HUES48 (cell line): ENCODE measurements at regions not wholly inside any gene's neighbourhood (a gene's known extent, or its start where the extent isn't known, plus 50 kb on each side); places are given as distances from the start of the nearest gene placed in this dataset.
"Not testable (repeated sequence)": the region's sequence is repeated elsewhere in the genome, so short reads cannot be mapped to it uniquely, and the experiment has no call there.

Source experiments
- H3K27ac ChIP-seq: one replicate; pipeline ENCODE4 v1.7.0; 2013; ENCODE audit warnings: low read depth, low read length, inconsistent platforms
- H3K27me3 ChIP-seq: 2 replicates; pipeline ENCODE4 v1.6.1; 2013; ENCODE audit warnings: mild to moderate bottlenecking, low read length; ENCODE audit not compliant: control insufficient read depth, insufficient read depth
- H3K36me3 ChIP-seq: 2 replicates; pipeline ENCODE4 v1.6.1; 2013; ENCODE audit warnings: low read length; ENCODE audit not compliant: control insufficient read depth, insufficient read depth
- H3K4me1 ChIP-seq: 2 replicates; pipeline ENCODE4 v1.6.1; 2013; ENCODE audit warnings: mild to moderate bottlenecking, low read length; ENCODE audit not compliant: control insufficient read depth, insufficient read depth
- H3K4me3 ChIP-seq: 2 replicates; pipeline ENCODE4 v1.5.1; 2013; ENCODE audit warnings: mild to moderate bottlenecking, low read depth, low read length
- H3K9ac ChIP-seq: 2 replicates; pipeline ENCODE4 v1.6.1; 2013; ENCODE audit warnings: mild to moderate bottlenecking, low read depth, low read length, moderate library complexity
- H3K9me3 ChIP-seq: 2 replicates; pipeline ENCODE4 v1.6.1; 2013; ENCODE audit warnings: low read length; ENCODE audit not compliant: control insufficient read depth, insufficient read depth

DNA sequence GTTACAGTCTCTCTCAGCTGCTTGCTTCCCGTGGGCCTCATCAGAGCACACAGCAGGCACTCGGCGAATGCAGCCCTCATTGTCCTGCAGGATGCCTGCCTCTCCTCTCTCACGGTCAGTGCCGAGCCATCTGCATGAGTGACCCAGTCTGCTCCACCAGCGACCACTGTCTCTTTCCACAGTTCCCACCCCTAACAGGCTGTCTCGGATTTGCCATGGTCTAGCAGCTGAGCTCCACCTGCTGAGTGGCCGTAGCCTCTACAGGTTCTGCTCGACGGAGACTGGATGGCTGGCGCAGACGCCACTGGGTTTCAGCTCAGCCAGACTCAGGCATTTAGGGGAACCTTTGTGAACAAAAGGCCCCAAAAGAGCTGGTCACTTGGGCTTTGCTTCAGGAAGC lies 209.4 kb upstream of the FOXK1 start:
- no peak overlapping the region for H3K27ac ChIP-seq
- peaks cover 30% of the 10 kb centered on the region for H3K9me3 ChIP-seq
- H3K36me3 ChIP-seq, result no peaks in the 10 kb centered on the region
- no peaks in the 10 kb centered on the region for H3K27me3 ChIP-seq
- H3K9ac ChIP-seq, result no peak overlapping the region
- H3K4me1 ChIP-seq, result no peaks in the 10 kb centered on the region
- H3K4me3 ChIP-seq, result no peak overlapping the region

DNA sequence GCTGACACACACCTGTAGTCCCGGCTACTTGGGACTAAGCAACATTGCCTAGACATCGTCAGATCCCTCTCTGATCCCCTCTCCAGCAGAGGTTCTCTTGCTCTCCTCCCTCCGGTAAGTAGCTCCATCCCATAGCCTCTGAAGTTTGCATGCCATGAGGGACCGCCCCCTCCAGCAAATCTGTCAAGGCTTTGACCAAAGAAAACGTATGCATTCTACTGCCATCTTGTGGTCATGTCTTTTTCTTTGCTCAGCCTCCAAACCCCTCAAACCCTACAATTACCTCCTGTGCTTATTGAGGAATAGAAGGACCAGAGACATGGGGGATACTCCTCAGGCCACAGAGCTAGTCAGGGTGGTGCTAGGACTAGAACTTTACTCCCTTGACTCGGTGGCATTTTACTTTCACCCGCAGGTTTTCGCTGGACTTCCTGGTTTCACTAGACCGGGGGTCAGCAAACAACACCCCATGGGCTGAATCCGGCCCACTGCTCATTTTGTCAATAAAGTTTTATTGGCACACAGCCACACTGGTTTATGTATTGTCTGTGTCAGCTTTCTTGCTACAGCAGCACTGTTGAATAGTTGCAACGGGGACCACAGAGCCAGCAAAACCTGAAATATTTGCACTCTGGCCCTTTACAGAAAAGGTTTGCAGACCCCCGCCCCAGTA lies 202.6 kb upstream of the FOXK1 start:
- Histone ChIP-seq H3K4me1 (no peaks in the 10 kb centered on the region), H3K27me3 (no peaks in the 10 kb centered on the region), H3K9ac (no peak overlapping the region), H3K36me3 (no peaks in the 10 kb centered on the region), H3K4me3 (no peak overlapping the region), H3K9me3 (peaks cover 44% of the 10 kb centered on the region), H3K27ac (no peak overlapping the region)

DNA sequence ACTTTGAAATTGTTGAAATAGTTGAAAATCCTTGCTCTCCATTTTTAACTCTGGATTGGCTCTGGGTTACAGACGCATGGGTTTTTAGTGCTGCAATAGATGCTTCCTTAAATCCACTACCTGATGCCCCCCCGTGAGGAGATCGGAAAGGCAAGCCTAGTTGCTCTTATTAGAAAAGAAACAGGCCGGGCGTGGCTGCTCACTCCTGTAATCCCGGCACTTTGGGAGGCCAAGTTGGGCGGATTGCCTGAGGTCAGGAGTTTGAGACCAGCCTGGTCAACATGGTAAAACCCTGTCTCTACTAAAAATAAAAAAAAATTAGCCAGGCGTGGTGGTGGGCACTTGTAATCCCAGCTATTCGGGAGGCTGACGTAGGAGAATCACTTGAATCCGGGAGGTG lies 202.0 kb upstream of the FOXK1 start:
- H3K36me3 ChIP-seq, H3K4me1 ChIP-seq, H3K9ac ChIP-seq, H3K27ac ChIP-seq, H3K27me3 ChIP-seq, H3K4me3 ChIP-seq: not testable (repeated sequence)
- H3K9me3 ChIP-seq, result peaks cover 45% of the 10 kb centered on the region

DNA sequence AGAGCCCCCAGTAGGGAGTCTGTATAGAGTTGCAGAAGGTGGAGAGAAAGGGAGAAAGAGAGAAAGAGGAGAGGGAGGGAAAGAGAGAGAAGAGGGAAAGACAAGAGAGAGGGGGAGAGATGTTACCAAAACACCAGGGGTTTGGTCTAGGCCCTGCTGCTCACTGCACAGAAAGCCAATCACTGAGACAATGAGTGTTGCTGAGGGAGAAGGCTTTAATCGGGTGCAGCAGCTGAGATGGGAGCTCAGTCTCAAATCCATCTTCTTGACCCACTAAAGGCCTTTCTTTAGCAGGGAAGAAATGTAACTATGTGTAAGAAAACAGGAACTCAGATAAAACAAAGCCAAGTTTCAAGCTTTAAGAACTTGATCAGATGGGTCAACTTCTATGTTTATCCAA lies 198.2 kb upstream of the FOXK1 start:
- H3K9me3 ChIP-seq, result peaks cover 49% of the 10 kb centered on the region
- no peak overlapping the region for H3K27ac ChIP-seq

DNA sequence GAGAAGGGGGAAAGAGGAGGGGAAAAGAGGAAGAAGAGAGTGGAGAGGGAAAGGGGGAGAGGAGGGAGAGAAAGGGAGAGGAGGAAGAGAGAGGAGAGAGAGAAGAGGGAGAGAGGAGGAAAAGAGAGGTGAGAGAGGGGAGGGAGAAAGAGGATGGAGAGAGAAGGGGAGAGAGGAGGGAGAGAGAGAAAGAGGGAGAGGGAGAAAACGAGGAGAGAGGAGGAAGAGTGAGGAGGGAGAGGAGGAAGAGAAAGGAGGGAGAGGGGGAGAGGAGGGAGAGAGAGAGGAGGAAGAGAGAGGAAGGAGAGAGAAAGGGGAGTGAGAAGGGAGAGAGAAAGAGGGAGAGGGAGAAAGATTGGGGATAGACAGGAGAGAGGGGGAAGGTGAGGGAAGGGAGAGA lies 197.6 kb upstream of the FOXK1 start:
- Histone ChIP-seq H3K4me1 (no peaks in the 10 kb centered on the region), H3K27me3 (no peaks in the 10 kb centered on the region), H3K27ac (no peak overlapping the region)

More for the DNA sequence above, 198.2 kb upstream of the FOXK1 start:
- Histone ChIP-seq H3K4me3 (no peak overlapping the region), H3K4me1 (no peaks in the 10 kb centered on the region), H3K27me3 (no peaks in the 10 kb centered on the region), H3K36me3 (no peaks in the 10 kb centered on the region), H3K9ac (no peak overlapping the region)

DNA sequence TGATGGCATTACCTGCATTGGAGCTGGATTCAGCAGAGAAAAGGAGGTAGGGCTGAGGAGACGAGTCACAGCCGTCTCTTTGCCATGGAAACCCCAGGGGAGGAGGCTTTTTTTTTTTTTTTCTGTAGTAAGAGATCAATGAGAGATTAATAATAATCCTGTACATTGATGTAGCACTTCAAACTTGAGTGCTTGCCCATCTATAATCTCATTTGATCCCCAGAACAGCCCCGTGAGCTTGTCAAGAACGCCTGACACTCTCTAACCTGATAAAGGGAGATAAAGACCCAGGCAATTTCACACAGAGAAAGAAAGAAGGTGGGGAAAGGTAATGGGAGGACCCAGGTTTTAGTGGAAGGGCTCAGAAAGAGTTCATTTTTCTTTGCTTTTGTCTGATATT lies 195.2 kb upstream of the FOXK1 start:
- no peak overlapping the region for H3K9ac ChIP-seq
- no peaks in the 10 kb centered on the region for H3K27me3 ChIP-seq
- H3K27ac ChIP-seq, result no peak overlapping the region

More for the DNA sequence above, 197.6 kb upstream of the FOXK1 start:
- Histone ChIP-seq H3K9ac (no peak overlapping the region), H3K9me3 (peaks cover 45% of the 10 kb centered on the region), H3K36me3 (no peaks in the 10 kb centered on the region), H3K4me3 (no peak overlapping the region)

DNA sequence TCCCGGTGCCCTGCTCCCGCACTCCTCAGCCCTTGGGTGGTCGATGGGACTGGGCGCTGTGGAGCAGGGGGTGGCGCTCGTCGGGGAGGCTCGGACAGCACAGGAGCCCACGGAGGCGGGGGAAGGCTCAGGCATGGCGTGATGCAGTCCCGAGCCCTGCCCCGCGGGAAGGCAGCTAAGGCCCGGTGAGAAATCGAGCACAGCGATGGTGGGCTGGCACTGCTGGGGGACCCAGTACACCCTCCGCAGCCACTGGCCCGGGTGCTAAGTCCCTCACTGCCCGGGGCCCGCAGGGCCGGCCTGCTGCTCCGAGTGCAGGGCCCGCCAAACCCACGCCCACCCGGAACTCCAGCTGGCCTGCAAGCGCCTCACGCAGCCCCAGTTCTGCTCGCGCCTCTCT lies 185.2 kb upstream of the FOXK1 start:
- H3K4me3 ChIP-seq, H3K27ac ChIP-seq: not testable (repeated sequence)

More for the DNA sequence above, 195.2 kb upstream of the FOXK1 start:
- Histone ChIP-seq H3K4me3 (no peak overlapping the region), H3K9me3 (peaks cover 55% of the 10 kb centered on the region), H3K4me1 (no peaks in the 10 kb centered on the region), H3K36me3 (no peaks in the 10 kb centered on the region)

DNA sequence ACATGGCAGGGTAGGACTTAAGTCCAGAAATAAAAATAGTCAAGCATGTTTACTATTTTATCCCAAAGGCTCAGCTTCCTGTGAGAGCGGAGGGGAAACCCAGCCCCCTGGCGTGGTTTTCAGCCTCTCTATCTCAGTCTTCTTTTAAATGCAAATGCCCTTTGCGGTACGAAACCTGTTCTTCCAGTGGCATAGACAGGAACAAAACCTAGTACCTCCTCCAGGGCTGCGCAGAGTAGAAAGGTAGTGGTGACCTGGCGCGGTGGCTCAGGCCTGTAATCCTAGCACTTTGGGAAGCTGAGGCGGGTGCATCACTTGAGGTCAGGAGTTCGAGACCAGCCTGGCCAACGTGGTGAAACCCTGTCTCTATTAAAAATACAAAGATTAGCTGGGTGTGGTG lies 181.3 kb upstream of the FOXK1 start:
- Histone ChIP-seq H3K36me3 (no peaks in the 10 kb centered on the region), H3K9ac (no peak overlapping the region), H3K27me3 (no peaks in the 10 kb centered on the region), H3K27ac (no peak overlapping the region), H3K9me3 (peaks cover 41% of the 10 kb centered on the region), H3K4me1 (no peaks in the 10 kb centered on the region), H3K4me3 (no peak overlapping the region)

More for the DNA sequence above, 185.2 kb upstream of the FOXK1 start:
- H3K9ac ChIP-seq, H3K4me1 ChIP-seq, H3K27me3 ChIP-seq, H3K36me3 ChIP-seq: not testable (repeated sequence)
- peaks cover 57% of the 10 kb centered on the region for H3K9me3 ChIP-seq

DNA sequence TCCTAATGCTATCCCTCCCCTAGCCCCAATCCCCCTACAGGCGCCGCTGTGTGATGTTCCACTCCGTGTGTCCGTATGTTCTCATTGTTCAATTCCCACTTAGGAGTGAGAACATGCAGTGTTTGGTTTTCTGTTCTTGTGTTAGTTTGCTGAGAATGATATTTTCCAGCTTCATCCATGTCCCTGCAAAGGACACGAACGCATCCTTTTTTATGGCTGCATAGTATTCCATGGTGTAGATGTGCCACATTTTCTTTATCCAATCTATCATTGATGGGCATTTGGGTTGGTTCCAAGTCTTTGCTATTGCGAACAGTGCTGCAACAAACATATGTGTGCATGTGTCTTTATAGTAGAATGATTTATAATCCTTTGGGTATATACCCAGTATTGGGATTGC lies 174.2 kb upstream of the FOXK1 start:
- H3K9ac ChIP-seq, H3K4me3 ChIP-seq, H3K27ac ChIP-seq, H3K36me3 ChIP-seq, H3K4me1 ChIP-seq, H3K27me3 ChIP-seq: not testable (repeated sequence)
- H3K9me3 ChIP-seq, result peaks cover 47% of the 10 kb centered on the region

DNA sequence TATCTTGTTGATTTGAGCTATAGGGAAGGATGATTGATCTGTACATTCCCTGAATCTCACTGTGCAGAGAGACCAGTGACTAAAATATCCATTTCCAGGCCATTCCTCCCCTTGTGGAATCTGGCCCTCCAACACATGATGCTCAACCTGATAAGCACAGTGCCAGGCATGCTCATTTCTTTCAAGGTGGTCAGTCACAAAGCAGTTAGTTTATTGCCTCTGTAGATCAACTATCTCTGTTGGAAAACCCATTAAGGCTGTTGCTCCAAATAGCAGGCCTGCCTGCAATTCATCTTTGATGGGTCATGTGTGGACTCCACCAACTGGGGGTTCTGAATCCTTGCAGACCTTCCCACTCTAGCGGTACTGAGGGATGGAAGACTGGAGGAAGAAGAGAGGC lies 168.6 kb upstream of the FOXK1 start:
- H3K36me3 ChIP-seq, result no peaks in the 10 kb centered on the region
- H3K27ac ChIP-seq, result no peak overlapping the region
- no peaks in the 10 kb centered on the region for H3K27me3 ChIP-seq
- H3K9ac ChIP-seq, result no peak overlapping the region
- H3K4me3 ChIP-seq, result no peak overlapping the region
- H3K4me1 ChIP-seq, result no peaks in the 10 kb centered on the region
- H3K9me3 ChIP-seq, result peaks cover 59% of the 10 kb centered on the region

DNA sequence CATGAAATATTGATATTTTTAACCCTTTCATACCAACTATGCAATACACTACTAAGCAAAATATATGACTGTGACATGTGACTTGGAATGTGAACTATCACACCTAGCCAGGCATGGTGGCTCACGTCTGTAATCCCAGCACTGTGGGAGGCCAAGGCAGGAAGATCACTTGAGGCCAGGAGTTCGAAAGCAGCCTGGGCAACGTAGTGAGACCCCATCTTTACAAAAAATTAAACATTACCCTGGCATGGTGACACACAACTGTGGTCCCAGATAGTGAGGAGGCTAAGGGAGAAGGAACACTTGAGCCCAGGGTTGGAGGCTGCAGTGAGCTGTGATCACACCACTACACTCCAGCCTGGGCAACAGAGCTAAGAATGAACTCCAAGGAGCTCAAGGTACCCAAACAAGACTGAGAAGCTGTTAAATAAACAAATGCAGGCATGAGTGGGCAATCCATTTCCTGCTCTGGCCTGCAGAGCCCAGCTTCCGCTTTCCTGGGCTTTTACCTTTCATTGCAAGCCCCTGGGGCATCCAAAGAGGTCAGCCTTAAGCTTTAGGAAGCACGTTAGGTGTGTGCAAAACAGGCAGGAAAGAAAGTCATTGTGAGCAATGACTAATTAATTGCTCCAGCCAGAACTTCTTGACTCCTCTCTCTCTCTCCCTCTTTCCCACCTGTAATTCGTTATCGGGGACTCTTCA lies 162.1 kb upstream of the FOXK1 start:
- Histone ChIP-seq H3K27me3 (no peaks in the 10 kb centered on the region), H3K4me3 (no peak overlapping the region), H3K4me1 (no peaks in the 10 kb centered on the region), H3K36me3 (no peaks in the 10 kb centered on the region), H3K9ac (no peak overlapping the region), H3K9me3 (peaks cover 10% of the 10 kb centered on the region), H3K27ac (no peak overlapping the region)
